ENCODE measurements at regions not wholly inside any gene's neighbourhood (a gene's known extent, or its start where the extent isn't known, plus 50 kb on each side); places are given as distances from the start of the nearest gene placed in this dataset.

DNA sequence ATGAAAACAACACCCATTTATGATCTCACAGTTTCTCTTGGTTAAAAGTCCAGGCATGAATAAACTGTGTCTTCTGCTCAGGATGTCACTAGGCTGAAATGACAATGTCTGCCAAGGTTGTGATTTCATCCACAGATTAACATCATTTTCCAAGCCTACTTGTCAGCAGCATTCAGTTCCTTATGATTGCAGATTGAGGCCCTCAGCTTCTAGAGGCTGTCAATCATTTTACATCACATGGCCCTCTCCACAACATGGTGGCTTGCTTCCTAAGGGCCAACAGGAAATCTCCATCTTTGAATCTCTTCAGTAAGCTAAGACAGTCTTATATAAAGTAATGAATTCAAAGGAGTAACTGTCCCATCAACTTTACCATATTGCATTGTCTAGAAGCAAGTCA, 377.6 kb downstream of the ANKRD7 start:
- Mint-ChIP-seq H3K27ac (no peak overlapping the region), H3K4me1 (no peaks in the 10 kb centered on the region), H3K4me3 (no peak overlapping the region), H3K9me3 (no peaks in the 10 kb centered on the region), H3K36me3 (ENCODE audit: low read depth) (no peaks in the 10 kb centered on the region), H3K27me3 (ENCODE audit: insufficient read depth, low read depth, poor library complexity) (no peaks in the 10 kb centered on the region)
- DNase-seq (ENCODE audit: low spot score) (no peak), ATAC-seq (no peak)
- no peak overlapping the region for H2AFZ ChIP-seq
- no peaks in the 10 kb centered on the region for H3K36me3 ChIP-seq (ENCODE audit: insufficient read depth)
- no peaks in the 10 kb centered on the region for H3K79me2 ChIP-seq (replicated peaks; ENCODE audit: insufficient read depth)
- H3K4me2 ChIP-seq: no peak overlapping the region
- H3K27ac ChIP-seq (ENCODE audit: low read depth): no peak overlapping the region
- H3K27me3 ChIP-seq (ENCODE audit: insufficient read depth): no peaks in the 10 kb centered on the region
- H4K20me1 ChIP-seq (replicated peaks; ENCODE audit: insufficient read depth): no peaks in the 10 kb centered on the region
- TF ChIP-seq, protein P1, sequence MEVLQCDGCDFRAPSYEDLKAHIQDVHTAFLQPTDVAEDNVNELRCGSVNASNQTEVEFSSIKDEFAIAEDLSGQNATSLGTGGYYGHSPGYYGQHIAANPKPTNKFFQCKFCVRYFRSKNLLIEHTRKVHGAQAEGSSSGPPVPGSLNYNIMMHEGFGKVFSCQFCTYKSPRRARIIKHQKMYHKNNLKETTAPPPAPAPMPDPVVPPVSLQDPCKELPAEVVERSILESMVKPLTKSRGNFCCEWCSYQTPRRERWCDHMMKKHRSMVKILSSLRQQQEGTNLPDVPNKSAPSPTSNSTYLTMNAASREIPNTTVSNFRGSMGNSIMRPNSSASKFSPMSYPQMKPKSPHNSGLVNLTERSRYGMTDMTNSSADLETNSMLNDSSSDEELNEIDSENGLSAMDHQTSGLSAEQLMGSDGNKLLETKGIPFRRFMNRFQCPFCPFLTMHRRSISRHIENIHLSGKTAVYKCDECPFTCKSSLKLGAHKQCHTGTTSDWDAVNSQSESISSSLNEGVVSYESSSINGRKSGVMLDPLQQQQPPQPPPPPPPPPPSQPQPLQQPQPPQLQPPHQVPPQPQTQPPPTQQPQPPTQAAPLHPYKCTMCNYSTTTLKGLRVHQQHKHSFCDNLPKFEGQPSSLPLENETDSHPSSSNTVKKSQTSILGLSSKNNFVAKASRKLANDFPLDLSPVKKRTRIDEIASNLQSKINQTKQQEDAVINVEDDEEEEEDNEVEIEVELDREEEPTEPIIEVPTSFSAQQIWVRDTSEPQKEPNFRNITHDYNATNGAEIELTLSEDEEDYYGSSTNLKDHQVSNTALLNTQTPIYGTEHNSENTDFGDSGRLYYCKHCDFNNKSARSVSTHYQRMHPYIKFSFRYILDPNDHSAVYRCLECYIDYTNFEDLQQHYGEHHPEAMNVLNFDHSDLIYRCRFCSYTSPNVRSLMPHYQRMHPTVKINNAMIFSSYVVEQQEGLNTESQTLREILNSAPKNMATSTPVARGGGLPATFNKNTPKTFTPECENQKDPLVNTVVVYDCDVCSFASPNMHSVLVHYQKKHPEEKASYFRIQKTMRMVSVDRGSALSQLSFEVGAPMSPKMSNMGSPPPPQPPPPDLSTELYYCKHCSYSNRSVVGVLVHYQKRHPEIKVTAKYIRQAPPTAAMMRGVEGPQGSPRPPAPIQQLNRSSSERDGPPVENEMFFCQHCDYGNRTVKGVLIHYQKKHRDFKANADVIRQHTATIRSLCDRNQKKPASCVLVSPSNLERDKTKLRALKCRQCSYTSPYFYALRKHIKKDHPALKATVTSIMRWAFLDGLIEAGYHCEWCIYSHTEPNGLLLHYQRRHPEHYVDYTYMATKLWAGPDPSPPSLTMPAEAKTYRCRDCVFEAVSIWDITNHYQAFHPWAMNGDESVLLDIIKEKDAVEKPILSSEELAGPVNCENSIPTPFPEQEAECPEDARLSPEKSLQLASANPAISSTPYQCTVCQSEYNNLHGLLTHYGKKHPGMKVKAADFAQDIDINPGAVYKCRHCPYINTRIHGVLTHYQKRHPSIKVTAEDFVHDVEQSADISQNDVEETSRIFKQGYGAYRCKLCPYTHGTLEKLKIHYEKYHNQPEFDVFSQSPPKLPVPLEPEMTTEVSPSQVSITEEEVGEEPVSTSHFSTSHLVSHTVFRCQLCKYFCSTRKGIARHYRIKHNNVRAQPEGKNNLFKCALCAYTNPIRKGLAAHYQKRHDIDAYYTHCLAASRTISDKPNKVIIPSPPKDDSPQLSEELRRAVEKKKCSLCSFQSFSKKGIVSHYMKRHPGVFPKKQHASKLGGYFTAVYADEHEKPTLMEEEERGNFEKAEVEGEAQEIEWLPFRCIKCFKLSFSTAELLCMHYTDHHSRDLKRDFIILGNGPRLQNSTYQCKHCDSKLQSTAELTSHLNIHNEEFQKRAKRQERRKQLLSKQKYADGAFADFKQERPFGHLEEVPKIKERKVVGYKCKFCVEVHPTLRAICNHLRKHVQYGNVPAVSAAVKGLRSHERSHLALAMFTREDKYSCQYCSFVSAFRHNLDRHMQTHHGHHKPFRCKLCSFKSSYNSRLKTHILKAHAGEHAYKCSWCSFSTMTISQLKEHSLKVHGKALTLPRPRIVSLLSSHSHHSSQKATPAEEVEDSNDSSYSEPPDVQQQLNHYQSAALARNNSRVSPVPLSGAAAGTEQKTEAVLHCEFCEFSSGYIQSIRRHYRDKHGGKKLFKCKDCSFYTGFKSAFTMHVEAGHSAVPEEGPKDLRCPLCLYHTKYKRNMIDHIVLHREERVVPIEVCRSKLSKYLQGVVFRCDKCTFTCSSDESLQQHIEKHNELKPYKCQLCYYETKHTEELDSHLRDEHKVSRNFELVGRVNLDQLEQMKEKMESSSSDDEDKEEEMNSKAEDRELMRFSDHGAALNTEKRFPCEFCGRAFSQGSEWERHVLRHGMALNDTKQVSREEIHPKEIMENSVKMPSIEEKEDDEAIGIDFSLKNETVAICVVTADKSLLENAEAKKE (CRISPR knock-in tag; IDR thresholded peaks at IDR 0.05): no peak
- no peak for TF ChIP-seq EZH2phosphoT487 (IDR thresholded peaks at IDR 0.05; ENCODE audit: unreplicated experiment)
- no peak for TF ChIP-seq ZNF114 (CRISPR knock-in tag; IDR thresholded peaks at IDR 0.05)
- TF ChIP-seq, protein P2, sequence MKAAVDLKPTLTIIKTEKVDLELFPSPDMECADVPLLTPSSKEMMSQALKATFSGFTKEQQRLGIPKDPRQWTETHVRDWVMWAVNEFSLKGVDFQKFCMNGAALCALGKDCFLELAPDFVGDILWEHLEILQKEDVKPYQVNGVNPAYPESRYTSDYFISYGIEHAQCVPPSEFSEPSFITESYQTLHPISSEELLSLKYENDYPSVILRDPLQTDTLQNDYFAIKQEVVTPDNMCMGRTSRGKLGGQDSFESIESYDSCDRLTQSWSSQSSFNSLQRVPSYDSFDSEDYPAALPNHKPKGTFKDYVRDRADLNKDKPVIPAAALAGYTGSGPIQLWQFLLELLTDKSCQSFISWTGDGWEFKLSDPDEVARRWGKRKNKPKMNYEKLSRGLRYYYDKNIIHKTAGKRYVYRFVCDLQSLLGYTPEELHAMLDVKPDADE (IDR thresholded peaks at IDR 0.05): no peak
- TF ChIP-seq NANOG (IDR thresholded peaks at IDR 0.05; ENCODE audit: borderline replicate concordance): no peak
- TF ChIP-seq, protein P3, sequence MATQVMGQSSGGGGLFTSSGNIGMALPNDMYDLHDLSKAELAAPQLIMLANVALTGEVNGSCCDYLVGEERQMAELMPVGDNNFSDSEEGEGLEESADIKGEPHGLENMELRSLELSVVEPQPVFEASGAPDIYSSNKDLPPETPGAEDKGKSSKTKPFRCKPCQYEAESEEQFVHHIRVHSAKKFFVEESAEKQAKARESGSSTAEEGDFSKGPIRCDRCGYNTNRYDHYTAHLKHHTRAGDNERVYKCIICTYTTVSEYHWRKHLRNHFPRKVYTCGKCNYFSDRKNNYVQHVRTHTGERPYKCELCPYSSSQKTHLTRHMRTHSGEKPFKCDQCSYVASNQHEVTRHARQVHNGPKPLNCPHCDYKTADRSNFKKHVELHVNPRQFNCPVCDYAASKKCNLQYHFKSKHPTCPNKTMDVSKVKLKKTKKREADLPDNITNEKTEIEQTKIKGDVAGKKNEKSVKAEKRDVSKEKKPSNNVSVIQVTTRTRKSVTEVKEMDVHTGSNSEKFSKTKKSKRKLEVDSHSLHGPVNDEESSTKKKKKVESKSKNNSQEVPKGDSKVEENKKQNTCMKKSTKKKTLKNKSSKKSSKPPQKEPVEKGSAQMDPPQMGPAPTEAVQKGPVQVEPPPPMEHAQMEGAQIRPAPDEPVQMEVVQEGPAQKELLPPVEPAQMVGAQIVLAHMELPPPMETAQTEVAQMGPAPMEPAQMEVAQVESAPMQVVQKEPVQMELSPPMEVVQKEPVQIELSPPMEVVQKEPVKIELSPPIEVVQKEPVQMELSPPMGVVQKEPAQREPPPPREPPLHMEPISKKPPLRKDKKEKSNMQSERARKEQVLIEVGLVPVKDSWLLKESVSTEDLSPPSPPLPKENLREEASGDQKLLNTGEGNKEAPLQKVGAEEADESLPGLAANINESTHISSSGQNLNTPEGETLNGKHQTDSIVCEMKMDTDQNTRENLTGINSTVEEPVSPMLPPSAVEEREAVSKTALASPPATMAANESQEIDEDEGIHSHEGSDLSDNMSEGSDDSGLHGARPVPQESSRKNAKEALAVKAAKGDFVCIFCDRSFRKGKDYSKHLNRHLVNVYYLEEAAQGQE (IDR thresholded peaks at IDR 0.05; ENCODE audit: unreplicated experiment): no peak
- no peak for TF ChIP-seq STAT1 (IDR thresholded peaks at IDR 0.05; ENCODE audit: unreplicated experiment)
- TF ChIP-seq ZNF331 (CRISPR knock-in tag; IDR thresholded peaks at IDR 0.05; ENCODE audit: low read depth): no peak
- TF ChIP-seq EZH2 (IDR thresholded peaks at IDR 0.05; ENCODE audit: low read depth, unreplicated experiment): no peak
- TF ChIP-seq POLR2AphosphoS5 (IDR thresholded peaks at IDR 0.05; ENCODE audit: low read depth): no peak
- TF ChIP-seq JUNB (IDR thresholded peaks at IDR 0.05; ENCODE audit: unreplicated experiment): no peak
- TF ChIP-seq, protein P4, sequence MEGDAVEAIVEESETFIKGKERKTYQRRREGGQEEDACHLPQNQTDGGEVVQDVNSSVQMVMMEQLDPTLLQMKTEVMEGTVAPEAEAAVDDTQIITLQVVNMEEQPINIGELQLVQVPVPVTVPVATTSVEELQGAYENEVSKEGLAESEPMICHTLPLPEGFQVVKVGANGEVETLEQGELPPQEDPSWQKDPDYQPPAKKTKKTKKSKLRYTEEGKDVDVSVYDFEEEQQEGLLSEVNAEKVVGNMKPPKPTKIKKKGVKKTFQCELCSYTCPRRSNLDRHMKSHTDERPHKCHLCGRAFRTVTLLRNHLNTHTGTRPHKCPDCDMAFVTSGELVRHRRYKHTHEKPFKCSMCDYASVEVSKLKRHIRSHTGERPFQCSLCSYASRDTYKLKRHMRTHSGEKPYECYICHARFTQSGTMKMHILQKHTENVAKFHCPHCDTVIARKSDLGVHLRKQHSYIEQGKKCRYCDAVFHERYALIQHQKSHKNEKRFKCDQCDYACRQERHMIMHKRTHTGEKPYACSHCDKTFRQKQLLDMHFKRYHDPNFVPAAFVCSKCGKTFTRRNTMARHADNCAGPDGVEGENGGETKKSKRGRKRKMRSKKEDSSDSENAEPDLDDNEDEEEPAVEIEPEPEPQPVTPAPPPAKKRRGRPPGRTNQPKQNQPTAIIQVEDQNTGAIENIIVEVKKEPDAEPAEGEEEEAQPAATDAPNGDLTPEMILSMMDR (conservative IDR thresholded peaks at IDR 0.05; ENCODE audit: low read depth in 2 of 2): no peak
- TF ChIP-seq CREB1 (CRISPR knock-in tag; IDR thresholded peaks at IDR 0.05; ENCODE audit: low read depth): no peak
- 0 out of 2 replicates have a peak, but pooled peaks cover 4% of the 10 kb centered on the region for H3K9me2 ChIP-seq (ENCODE audit: insufficient read depth)
- no peaks in the 10 kb centered on the region for H3K4me1 ChIP-seq (ENCODE audit: insufficient read depth)
- no peaks in the 10 kb centered on the region for H3F3A ChIP-seq (replicated peaks; ENCODE audit: low read depth)
- no peak overlapping the region for H3K4me3 ChIP-seq

All from GM23338 (cell line).